Fibroblast of skin of abdomen (primary cell): ENCODE measurements at regions not wholly inside any gene's neighbourhood (a gene's known extent, or its start where the extent isn't known, plus 50 kb on each side); places are given as distances from the start of the nearest gene placed in this dataset.
A peak's percentile ranks its signal among the peaks of the same experiment; 100 is the strongest.

Experiments used
- DNase-seq: peaks from one replicate; pipeline ENCODE4 v3.0.0-alpha.2; 2013

DNA sequence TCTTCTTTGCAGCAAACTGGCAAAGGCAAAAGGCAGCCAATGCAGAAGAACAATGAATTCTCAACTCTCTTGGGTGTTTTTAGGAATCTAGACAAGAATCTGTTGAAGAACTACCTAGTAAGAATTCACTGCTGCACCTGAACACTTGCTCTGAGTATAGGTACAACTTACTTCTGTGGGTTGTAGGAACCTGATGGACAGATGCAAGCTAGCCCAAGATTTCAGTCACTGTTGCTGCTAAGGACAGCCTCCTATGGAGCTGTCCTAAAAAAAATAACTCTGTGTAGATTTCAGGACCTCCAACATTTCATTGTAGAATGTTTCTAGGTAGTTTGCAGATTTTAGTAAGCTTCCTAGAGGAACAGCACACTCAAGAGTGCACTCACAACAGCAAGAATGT, 363.5 kb downstream of the CBLN2 start:
- no peak for DNase-seq

DNA sequence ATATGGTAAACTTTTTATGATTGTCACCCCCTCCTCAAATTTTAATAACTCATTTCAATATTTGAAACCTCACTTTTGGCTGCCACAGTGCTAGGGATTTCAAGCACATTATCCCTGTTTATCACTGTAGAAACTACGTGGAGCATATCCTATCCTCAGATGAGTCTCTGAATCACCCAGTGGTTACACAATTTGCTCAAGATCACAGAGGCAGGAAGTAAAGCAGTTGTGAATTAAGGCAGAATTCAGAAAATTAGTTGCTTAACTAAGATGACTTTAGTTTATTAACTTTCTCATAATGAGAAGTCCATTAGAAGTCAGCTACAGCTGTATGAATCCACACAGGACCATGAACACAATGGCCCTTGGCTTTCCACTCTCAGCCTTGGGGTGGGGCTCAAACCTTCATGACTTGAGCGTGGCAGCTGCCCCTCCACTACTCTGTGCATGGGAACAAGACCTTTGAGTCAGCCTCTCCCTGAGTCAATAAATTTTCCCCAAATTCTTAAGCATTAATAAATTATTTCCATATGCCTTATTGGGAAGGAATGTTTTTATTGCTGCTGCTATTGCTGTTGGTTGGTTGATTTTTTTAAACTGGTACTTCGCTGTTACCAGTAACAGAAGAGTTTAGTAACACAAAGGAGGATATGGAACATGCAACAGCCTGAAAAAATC, 369.0 kb downstream of the CBLN2 start:
- peak; percentile 92 for DNase-seq

- DNase-seq, result no peak
These were observed 372.5 kb downstream of the CBLN2 start for GRCh38 chr18:72171596-72171995.

DNA sequence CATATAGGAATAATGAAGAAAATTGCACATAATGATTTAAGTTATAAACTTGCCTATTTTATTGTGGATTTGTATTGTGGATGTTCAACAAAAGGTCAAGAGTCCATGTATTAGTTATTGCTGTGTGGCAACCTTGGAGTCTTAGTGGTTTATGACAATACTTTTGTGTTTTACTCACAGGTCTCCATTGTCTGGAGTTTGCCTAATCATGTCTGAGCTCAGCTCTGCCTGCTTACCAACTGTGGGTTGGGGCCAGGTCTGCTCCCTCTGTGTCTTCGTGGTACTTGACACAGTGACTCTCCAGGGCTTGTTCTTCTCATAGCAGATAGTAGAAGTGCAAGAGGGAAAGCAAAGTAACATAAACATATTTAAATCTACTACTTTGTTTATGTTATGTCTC, 382.5 kb downstream of the CBLN2 start:
- peak; percentile 66 for DNase-seq

DNA sequence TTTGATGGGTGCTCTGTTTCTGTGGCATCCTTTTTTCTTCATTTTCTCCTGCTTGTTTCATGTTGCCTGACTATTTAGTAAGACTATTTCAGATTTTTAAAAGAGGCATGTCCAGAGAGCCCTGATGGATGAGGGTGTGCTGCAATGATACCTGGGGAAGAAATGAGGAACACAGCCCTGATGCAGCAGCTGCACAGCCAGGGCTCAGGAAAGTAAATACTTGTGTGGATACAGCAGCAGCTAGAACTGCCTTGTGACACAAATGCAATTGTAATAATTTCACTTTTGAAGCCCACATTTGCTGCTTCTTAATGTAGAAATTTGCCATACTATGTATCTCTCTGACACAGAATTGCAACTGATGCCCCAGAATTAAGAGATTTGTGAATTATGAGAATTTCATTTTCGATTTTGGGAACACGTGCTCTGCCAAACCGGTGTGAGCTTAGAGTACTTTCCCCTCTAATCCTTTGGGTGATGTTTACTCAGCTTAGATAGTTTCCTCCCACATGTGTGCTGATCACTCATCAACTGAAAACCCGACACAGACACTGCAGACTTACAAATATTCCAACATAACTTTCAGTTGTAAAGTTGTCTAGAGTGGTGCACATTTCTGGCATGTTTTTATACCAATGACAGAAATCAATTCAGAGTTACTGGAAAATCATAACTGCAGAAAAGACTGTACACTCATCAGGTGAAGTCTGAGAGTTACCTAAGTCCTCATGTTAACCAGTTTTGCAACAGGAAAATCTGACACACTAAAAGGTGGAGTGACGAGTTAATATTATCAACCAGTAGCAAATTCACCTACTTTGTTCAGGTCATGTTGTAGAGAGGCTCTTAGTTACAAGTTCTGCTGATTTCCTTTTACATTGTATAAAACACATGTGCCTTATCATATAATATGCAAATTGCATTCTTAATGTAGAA, 383.4 kb downstream of the CBLN2 start:
- peak; percentile 56 for DNase-seq

GRCh38 chr18:72155327-72155726, 388.8 kb downstream of the CBLN2 start:
- DNase-seq, result peak; percentile 36

- no peak for DNase-seq
These were observed 389.2 kb downstream of the CBLN2 start for GRCh38 chr18:72154926-72155325.

- no peak for DNase-seq
These were observed 391.2 kb downstream of the CBLN2 start for GRCh38 chr18:72152935-72153334.

DNA sequence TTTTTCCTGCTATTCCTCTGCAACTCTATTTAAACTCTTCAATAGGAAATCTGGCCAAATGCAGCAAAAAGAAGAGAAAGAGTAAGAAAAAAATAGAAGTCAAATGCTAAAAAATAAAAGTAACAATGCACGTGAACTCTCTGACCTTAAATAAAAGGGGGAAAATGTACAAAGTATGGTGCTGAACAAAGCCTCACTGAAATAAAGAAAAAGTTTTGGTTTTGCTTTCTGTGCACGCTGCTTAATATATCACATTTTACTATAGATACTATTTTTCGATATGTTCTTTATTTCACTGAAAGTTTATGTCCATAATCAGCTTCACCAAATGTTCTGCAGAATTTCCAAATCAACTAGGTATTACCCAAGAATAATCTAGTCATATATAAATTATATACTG, 396.3 kb downstream of the CBLN2 start:
- no peak for DNase-seq

GRCh38 chr18:72140007-72140406, 404.1 kb downstream of the CBLN2 start:
- DNase-seq, result no peak

GRCh38 chr18:72128649-72129048, 415.5 kb downstream of the CBLN2 start:
- peak; percentile 48 for DNase-seq

DNA sequence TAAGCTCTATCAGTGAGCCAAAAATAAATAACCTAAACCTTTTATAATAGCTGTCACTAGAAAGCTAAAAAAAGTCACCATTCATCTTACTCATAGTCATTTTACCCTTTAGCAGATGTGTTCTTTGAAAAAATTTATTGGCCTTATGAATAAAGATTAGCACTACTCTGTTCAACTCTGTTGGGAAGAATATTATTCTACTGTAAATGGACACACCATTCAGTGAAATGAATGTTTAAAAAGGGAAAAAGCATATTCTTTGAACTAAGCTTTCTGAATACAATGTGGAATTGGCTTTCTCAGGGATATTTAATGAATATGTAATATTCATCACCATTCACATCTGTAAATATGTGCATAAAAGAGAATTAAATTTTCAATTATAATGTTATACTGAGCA, 422.0 kb downstream of the CBLN2 start:
- no peak for DNase-seq

GRCh38 chr18:72119082-72119481, 425.1 kb downstream of the CBLN2 start:
- no peak for DNase-seq

GRCh38 chr18:72114801-72115594, 429.1 kb downstream of the CBLN2 start:
- no peak for DNase-seq

- DNase-seq, result peak; percentile 73
These were observed 436.3 kb downstream of the CBLN2 start for GRCh38 chr18:72107647-72108383.

DNA sequence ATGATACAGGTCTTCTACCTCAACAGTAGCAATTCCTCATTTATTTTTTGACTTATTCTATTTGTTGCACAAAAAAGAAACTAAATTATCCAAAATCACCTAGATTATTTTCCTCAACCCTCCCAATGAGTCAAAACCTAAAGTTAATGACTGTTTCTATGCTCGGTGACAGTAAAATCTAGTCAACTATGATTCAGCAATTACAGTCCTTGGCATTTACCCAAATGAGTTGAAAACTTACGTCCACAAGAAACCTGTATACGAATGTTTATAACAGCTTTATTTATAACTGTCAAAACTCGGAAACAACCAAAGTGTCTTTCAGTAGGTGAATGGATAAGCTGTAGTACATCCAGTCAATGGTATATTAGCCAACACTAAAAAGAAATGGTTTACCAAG, 439.3 kb downstream of the CBLN2 start:
- DNase-seq, result no peak

DNA sequence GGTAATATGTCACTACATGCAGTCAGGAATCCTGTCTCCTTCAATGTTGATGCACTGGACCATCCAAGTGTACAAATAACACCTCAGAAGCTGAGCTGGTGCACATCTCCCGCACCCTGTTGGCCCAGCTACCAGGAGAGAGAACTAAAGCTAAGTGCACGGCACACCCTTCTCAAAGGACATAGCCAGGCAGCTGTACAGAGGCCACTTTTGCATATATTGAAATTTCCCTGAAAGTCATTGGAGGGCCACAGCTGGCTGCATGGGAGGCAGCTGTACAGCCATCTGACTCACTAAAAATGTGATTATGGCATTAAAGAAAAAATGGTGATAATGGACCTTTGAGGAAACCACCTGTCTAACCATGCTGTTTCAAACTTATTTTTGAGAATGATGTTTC, 441.7 kb downstream of the CBLN2 start:
- no peak for DNase-seq

DNA sequence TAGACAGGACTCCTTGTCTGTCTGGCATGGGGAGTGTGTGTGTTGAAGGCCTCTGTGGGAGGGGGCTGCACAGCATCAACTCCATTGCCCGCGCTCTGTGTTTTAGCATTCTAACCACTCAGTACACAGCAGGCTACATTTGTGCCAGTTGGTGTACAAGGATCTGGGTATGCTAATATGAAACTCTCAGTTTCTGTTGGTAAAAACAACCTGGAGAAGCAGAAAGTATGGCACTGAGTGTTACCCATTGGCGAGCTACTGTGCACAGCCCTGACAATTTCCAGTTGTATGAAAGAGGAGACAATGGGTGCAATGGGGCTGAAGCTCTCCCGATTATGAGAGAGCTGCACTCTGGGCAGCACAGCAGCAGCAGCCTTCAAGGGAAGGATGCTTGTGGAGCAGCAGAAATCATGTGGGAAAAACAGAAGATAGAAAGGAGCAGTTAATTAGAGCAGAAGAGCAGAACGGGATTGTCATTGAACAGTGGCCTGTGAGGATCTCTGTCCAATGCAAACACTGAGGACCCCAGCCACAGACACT, 443.6 kb downstream of the CBLN2 start:
- no peak for DNase-seq

DNA sequence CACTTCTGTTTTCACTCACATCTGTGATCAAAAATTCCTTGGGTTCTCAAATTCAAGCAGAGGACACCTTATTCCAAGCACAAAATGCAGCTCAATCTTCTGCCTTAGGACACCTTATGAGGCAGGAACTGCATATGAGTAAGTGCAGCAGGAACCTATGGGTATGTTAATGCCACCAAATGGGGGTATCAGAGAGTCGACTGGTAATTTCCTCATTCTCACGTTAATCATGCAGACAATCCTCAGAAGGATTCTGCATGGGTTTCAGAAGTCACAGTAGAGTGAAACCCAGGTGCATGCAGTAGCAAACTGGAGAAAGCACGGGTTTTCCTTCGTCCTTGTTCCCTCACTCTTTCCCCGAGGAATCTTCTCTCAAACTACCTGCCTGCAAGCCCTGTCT, 452.8 kb downstream of the CBLN2 start:
- no peak for DNase-seq

DNA sequence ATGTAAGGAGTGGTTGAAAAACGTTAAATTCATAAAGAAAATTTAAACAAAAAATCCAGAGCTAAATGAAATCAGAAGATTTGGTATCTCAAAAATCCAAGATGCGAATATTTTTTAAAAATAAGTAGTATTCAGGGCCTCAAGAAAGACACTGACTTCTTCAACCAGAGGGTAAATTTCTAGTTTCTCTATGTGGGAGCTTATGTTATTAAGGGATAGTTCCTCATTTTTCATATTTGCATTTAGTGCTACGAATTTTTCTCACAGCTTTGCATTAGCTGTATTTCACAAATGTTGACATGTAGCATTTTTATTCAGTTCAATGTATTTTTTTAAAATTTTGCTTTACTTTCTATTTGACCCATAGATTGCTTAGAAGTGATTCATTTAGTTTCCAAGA, 454.7 kb downstream of the CBLN2 start:
- no peak for DNase-seq

GRCh38 chr18:72086421-72086820, 457.7 kb downstream of the CBLN2 start:
- peak; percentile 28 for DNase-seq

GRCh38 chr18:72075040-72075439, 469.1 kb downstream of the CBLN2 start:
- DNase-seq, result no peak
